Mesenteric fat pad (tissue), 1 donor: ENCODE measurements at regions not wholly inside any gene's neighbourhood (a gene's known extent, or its start where the extent isn't known, plus 50 kb on each side); places are given as distances from the start of the nearest gene placed in this dataset.

Source experiments
- DNase-seq: peaks from one replicate; pipeline ENCODE4 v3.0.0-alpha.2; 2020; ENCODE audit warnings: low spot score
- donor health status: DM: yes; HTN: yes; CAD: no.

- DNase-seq, result no peak
Observed at GRCh38 chr9:107636571-107637381, 147.2 kb upstream of the KLF4 start.

DNA sequence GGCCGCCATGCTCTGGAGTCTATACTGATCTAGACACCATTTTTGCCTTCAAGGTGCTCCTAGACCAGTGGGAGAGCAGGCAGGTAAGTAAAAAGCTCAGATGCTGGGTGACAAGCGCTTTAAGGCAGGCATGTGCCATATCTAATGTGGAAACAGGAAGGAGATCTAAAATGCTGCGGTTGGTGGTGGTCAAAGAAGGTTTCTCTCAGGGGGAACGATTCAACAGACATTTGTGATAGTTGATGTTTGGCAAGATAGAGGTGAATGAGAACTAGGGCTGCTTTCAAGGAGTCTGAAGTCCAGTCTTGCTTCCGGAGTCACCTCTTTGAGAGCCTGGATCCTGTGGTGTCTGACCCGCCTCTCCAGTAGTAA, 146.2 kb upstream of the KLF4 start:
- no peak for DNase-seq

DNA sequence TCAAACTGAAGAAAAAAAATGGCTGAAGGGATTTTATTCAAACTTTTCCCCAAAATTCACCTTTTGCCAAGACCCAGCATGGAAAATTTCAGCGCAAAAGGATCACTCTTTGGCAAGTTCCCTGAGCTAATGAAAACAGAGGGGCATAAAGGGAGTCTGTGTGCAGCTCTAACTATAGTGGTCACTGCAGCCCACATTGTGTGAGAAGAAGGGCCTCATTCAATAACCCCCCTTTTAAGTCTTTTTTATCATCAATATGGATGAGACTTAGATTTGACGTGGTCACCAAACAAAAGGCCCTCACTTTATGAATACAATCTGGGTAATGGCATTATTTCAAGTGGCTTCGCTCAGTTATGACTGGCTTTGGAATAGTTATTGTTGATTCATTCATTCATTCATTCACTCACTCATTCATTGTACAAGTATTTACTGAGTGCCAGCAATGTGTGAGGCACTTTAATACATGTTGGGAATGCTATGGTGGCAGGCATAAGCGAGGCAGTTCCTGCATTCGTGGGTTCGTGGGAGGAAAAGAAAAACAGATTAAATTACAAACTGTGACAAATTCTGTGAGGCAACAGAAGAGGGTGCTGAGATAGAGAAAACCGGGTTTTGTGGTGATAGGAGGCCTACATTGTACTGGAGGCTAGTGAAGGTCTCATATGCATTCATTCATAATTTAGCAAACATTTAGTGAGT, 145.7 kb upstream of the KLF4 start:
- no peak for DNase-seq

DNA sequence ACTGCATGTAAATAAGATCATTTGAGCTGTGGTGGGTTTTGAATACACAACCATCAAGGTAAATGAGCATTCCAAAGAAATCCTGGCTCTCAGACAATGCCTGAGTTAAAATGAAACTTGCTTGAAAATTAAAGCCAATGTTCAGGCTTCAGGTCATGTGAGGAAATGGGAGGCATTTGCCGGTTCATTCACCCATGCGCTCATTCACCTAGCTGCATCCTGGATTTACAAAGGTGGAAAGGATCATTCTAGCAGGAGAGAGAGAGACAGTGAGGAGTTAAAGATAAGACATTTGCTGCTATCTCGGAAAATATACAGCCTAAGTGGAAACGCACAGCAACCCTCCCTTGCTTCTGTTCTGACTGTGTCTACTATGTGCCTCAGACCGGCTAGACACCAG, 143.8 kb upstream of the KLF4 start:
- DNase-seq, result no peak

DNA sequence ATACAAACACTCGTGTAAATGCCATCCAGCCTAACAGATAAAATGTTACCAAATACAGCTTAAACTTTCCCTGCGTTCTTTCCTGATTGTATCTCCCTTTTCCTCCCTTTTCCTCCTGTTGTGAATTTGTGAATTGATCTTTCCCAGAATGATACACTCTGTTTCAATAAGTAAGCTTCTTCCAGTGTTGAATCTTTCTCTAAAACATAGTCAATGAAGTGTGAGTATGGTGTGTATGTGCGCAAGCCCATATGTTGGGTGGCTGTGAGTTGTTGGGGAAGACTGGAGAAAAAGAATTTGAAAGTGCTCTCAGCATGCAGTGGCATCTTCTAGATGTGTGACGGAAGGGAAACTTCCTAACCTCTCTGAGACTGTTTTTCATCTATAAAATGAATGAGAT, 143.1 kb upstream of the KLF4 start:
- no peak for DNase-seq

- DNase-seq, result no peak
Observed at GRCh38 chr9:107632216-107632615, 142.6 kb upstream of the KLF4 start.

DNA sequence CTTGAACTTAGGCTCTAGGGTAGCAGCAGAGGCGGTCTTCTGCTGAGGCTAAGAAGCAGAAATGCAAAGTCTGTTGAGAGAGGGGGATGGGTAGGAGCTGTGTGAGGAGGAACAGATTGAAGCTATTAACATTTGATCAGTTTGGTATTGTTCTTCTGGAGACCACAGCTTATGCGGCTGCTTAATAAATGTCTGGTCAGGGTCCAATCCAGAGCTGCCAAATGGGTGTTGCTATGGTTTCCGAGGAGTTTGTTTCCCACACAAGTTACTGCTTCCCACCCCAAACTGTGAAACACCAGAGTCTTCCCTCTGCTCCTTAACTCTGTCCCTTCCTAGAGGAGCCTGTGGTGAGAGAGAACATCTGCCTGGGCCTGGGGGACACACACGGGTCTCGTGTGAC, 142.2 kb upstream of the KLF4 start:
- no peak for DNase-seq

DNA sequence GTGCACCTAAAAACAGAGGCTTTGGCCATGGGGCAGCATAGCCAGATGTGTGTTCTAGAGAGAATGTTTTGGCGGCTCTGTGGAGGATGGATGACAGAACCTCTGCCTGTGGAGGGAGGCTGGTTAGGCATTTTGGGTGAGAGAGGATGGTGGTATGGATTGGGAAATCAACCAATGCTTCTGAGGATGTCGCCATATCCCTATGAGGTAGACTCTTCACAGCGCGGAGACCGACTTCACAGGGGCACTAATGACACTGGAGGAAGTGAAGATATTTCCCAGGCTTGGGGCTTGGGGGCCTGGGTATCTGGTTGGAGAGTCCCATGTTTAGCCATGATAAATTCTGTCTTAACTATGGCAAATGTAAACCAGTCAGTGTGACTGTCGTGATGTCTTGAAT, 140.6 kb upstream of the KLF4 start:
- DNase-seq, result no peak

GRCh38 chr9:107628444-107628843, 138.9 kb upstream of the KLF4 start:
- DNase-seq, result no peak

DNA sequence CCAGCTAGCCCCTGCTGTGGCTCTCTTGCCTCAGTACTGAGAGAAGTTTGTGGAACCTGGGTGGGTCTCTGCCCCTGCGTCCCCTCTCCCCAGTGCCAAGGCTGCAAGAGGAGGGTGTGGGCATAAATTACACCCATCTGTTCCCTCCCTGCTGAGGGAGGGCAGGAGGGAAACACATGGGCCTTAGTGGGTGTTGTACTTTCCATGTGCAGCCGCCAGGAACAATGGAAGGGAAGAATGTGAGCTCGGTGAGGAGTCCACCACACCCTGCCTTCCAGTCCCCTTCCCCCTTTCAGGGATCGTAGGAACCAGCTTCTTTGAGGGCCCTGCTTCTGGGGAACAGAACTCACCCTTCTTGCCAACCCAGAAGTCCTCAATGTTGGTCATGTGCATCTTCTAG, 138.2 kb upstream of the KLF4 start:
- no peak for DNase-seq

- DNase-seq, result no peak
Observed at GRCh38 chr9:107626118-107626517, 136.5 kb upstream of the KLF4 start.

DNA sequence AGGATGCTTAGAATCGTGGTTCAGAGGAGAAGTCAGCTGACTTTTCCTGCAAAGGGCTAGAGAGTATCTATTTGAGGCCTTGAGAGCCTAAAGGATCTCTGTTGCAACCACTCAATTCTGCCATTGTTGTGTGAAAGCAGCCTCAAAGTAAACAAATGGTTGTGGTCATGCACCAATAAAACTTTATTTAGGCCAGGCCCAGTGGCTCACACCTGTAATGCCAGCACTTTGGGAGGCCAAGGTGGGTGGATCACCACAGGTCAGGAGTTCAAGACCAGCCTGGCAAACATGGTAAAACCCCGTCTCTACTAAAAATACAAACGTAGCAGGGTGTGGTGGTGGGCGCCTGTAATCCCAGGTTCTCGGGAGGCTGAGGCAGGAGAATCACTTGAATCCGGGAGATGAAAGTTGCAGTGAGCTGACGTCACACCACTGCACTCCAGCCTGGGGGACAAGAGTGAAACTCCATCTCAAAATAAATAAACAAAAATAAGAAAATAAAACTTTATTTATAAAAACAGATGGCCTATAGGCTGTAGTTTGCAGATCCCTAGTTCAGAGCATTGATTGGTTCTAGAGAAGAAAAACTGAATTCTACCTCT, 135.9 kb upstream of the KLF4 start:
- DNase-seq, result no peak

- DNase-seq, result no peak
Observed at GRCh38 chr9:107624234-107624948, 134.8 kb upstream of the KLF4 start.

DNA sequence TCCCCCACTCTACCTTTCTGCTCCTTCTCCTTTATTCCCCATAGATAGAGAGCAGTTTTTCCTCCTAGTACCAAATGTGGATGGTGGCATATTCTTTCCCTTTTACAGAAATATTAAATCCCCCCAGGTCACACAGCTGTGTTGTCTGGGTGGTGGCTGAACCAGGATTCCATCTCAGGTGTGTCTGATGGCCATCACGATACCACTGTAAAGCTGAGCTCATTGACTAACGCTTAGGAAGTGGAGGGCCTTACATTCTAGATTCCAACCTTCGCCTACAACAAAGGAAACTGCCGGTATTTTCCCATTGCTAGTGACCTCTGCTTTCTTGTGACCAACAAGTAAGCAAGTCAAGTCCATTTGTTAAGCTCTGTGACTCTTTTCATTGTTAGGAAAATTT, 131.9 kb upstream of the KLF4 start:
- no peak for DNase-seq

GRCh38 chr9:107620801-107621200, 131.2 kb upstream of the KLF4 start:
- no peak for DNase-seq

- no peak for DNase-seq
Observed at GRCh38 chr9:107620236-107620635, 130.7 kb upstream of the KLF4 start.

- DNase-seq, result no peak
Observed at GRCh38 chr9:107615321-107615720, 125.8 kb upstream of the KLF4 start.

DNA sequence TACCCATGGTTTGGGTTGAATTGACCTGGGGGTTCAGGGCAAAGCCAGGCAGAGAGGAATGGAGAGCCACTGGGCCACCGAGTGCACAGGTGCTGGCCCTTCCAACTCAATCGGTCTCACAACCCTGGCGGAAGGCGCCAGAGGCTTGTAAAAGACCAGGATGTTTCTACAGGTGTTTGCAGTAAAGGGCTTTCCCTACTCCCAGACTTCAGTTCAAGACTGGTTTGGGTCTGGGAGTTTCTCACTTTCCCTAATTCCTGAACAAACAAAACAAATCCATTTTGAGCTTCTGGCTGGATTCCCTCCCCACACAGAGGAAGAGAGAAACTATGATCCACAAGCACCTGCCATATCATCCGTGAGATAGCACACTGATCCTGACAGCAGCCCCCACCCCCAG, 125.2 kb upstream of the KLF4 start:
- DNase-seq, result no peak

GRCh38 chr9:107613321-107613720, 123.8 kb upstream of the KLF4 start:
- DNase-seq, result no peak

DNA sequence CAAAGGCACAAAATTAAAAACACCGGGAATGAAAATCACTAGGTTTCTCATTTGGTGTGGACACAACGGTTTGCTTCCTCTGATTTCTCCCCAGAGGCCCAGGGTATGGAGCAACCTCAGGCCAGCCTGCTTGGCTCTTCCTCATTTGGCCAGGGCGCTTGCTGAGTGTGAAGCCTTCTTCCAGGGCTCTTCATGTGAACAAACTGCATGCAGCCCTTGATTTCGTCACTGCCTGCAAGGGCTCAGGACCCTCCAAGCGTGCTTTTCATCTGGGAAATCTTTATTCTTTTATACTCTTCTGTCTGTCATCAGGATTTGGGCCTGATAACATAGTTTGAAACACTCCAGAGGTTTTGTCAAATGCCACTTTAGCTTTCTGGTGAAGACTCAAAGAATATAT, 122.6 kb upstream of the KLF4 start:
- DNase-seq, result no peak

DNA sequence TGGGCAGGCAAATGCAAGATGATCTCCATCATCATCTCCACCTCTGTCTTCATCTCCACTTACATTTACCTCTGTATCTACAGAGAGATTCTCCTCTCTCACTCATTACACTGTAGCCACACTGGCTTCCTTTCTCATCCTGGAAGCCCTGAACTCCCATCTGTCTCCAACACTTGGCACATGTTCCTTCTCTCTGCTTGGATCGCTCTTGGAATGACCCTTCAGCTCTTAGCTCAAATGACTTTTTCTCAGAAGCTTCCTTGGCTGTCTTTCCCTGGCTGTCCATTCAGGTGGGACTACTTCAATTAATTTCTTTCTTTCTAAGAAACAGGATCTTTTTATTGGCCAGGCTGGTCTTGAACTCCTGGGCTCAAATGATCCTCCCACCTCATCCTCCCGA, 120.0 kb upstream of the KLF4 start:
- no peak for DNase-seq
